OCI-LY1 (cell line): ENCODE measurements at regions not wholly inside any gene's neighbourhood (a gene's known extent, or its start where the extent isn't known, plus 50 kb on each side); places are given as distances from the start of the nearest gene placed in this dataset.

Experiments
- H2AFZ ChIP-seq: fragments of 200-600 bp; sonication (generic), shearing (Covaris generic); 2 replicates; pipeline ENCODE4 v1.6.0; 2014; ENCODE audit warnings: antibody characterized with exemption, mild to moderate bottlenecking, low read length
- H3F3A ChIP-seq: fragments of 200-600 bp; sonication (generic), shearing (Covaris generic); 2 replicates; pipeline ENCODE4 v1.6.0; 2014; ENCODE audit warnings: mild to moderate bottlenecking, antibody characterized with exemption, low read length, moderate library complexity; ENCODE audit not compliant: insufficient read depth
- H3K27ac ChIP-seq: fragments of 200-600 bp; sonication (generic); 2 replicates; pipeline ENCODE4 v1.5.1; 2014; ENCODE audit warnings: low read length, mixed run types, mild to moderate bottlenecking, low read depth; ENCODE audit not compliant: poor library complexity, severe bottlenecking
- H3K27me3 ChIP-seq: fragments of 200-600 bp; sonication (generic); 2 replicates; pipeline ENCODE4 v1.6.0; 2014; ENCODE audit warnings: antibody characterized with exemption, mild to moderate bottlenecking, low read length, moderate library complexity; ENCODE audit not compliant: insufficient read depth
- H3K36me3 ChIP-seq: fragments of 200-600 bp; sonication (generic); 2 replicates; pipeline ENCODE4 v1.6.1; 2014; ENCODE audit warnings: mild to moderate bottlenecking, antibody characterized with exemption, low read length, moderate library complexity, mixed read lengths; ENCODE audit not compliant: insufficient read depth
- H3K4me1 ChIP-seq: fragments of 200-600 bp; sonication (generic); 2 replicates; pipeline ENCODE4 v1.5.1; 2014; ENCODE audit warnings: mild to moderate bottlenecking, low read length, moderate library complexity; ENCODE audit not compliant: insufficient read depth, severe bottlenecking
- H3K4me2 ChIP-seq: fragments of 200-600 bp; sonication (generic), shearing (Covaris generic); 2 replicates; pipeline ENCODE4 v1.6.1; 2014; ENCODE audit warnings: low read length
- H3K4me3 ChIP-seq: fragments of 200-600 bp; sonication (generic); 2 replicates; pipeline ENCODE4 v1.5.1; 2014; ENCODE audit warnings: low read length, low read depth, mild to moderate bottlenecking, mixed read lengths; ENCODE audit not compliant: poor library complexity, severe bottlenecking
- H3K79me2 ChIP-seq: fragments of 200-600 bp; shearing (Covaris generic); 2 replicates; pipeline ENCODE4 v1.6.1; 2016; ENCODE audit warnings: mixed run types, low read length, mixed read lengths; ENCODE audit not compliant: insufficient read depth
- H3K9ac ChIP-seq: fragments of 200-600 bp; sonication (generic), shearing (Covaris generic); 2 replicates; pipeline ENCODE4 v1.6.1; 2014; ENCODE audit warnings: mild to moderate bottlenecking, low read length, mixed read lengths
- H3K9me2 ChIP-seq: fragments of 200-600 bp; sonication (generic), shearing (Covaris generic); 2 replicates; pipeline ENCODE4 v1.6.1; 2014; ENCODE audit warnings: low read depth, mild to moderate bottlenecking, low read length, mixed read lengths
- H3K9me3 ChIP-seq: fragments of 200-600 bp; shearing (Covaris generic); 2 replicates; pipeline ENCODE4 v1.6.1; 2014; ENCODE audit warnings: low read length, mixed read lengths
- H4K20me1 ChIP-seq: fragments of 200-600 bp; sonication (generic), shearing (Covaris generic); 2 replicates; pipeline ENCODE4 v1.6.0; 2016; ENCODE audit warnings: mild to moderate bottlenecking, low read length; ENCODE audit not compliant: insufficient read depth
- EZH2 ChIP-seq: fragments of 200-600 bp; sonication (generic), shearing (Covaris generic); IDR thresholded peaks from 2 replicates; pipeline ENCODE4 v1.8.0; 2017; ENCODE audit warnings: borderline replicate concordance, mixed run types, mild to moderate bottlenecking, antibody characterized with exemption, low read length, moderate library complexity, mixed read lengths
- TF ChIP-seq, protein P1 (sequence below): fragments of 200-600 bp; sonication (generic), shearing (Covaris generic); IDR thresholded peaks from 2 replicates; pipeline ENCODE4 v1.5.1; 2017; ENCODE audit warnings: mild to moderate bottlenecking, antibody characterized with exemption, low read length, moderate library complexity, mixed read lengths

DNA sequence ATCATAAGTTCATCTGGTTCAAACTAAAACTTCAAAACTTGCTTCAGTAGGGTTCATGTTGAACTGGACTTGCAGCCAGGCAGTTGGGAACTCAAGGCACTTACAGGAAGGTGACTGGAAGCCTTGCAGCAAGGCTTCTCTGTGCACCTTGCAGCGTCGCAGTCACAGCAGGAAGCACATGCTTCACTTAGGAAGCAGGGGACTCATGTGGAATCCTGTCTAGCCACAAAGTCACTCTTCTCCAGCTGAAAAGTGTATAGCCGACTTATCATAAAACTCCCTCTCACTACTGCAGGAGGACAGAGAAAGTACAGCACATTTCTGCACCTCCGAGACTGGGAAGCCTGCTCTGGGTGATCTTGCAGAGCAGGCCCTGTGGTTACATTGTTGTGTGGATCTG is 114.0 kb upstream of the PRB2 start:
- no peak overlapping the region for H3K27ac ChIP-seq

GRCh38 chr12:11510671-11511070 is 115.3 kb upstream of the PRB2 start:
- Histone ChIP-seq H3K4me1 (peaks cover 14% of the 10 kb centered on the region), H3K9me3 (no peaks in the 10 kb centered on the region), H3K79me2 (no peaks in the 10 kb centered on the region)

More for the DNA sequence above, 114.0 kb upstream of the PRB2 start:
- Histone ChIP-seq H3K4me3 (no peak overlapping the region), H4K20me1 (no peaks in the 10 kb centered on the region), H3K9ac (no peak overlapping the region), H3K9me2 (no peaks in the 10 kb centered on the region), H3K4me1 (peaks cover 14% of the 10 kb centered on the region), H2AFZ (no peak overlapping the region), H3K9me3 (no peaks in the 10 kb centered on the region), H3F3A (no peaks in the 10 kb centered on the region), H3K4me2 (no peak overlapping the region), H3K27me3 (no peaks in the 10 kb centered on the region), H3K79me2 (no peaks in the 10 kb centered on the region), H3K36me3 (no peaks in the 10 kb centered on the region)
- no peak for TF ChIP-seq EZH2
- TF ChIP-seq, protein P1, sequence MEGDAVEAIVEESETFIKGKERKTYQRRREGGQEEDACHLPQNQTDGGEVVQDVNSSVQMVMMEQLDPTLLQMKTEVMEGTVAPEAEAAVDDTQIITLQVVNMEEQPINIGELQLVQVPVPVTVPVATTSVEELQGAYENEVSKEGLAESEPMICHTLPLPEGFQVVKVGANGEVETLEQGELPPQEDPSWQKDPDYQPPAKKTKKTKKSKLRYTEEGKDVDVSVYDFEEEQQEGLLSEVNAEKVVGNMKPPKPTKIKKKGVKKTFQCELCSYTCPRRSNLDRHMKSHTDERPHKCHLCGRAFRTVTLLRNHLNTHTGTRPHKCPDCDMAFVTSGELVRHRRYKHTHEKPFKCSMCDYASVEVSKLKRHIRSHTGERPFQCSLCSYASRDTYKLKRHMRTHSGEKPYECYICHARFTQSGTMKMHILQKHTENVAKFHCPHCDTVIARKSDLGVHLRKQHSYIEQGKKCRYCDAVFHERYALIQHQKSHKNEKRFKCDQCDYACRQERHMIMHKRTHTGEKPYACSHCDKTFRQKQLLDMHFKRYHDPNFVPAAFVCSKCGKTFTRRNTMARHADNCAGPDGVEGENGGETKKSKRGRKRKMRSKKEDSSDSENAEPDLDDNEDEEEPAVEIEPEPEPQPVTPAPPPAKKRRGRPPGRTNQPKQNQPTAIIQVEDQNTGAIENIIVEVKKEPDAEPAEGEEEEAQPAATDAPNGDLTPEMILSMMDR = no peak

DNA sequence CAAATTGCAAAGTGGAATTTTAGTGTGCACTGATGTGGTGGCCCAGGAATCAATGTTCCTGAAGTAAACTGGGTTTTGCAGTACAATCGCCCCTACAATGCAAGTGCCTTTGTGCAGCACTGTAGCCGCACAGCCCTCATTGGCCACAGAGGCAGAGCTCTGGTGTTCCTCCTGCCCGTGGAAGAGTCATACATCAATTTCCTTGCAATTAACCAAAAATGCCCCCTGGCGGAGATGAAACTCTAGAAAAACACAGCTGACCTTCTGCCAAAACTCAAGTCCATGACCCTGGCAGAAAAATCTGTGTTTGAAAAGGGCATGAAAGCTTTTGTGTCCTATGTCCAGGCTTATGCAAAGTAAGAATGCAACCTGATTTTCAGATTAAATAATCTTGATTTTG is 117.9 kb upstream of the PRB2 start:
- Histone ChIP-seq H4K20me1 (no peaks in the 10 kb centered on the region), H3K27ac (no peak overlapping the region), H3K27me3 (no peaks in the 10 kb centered on the region), H3K36me3 (no peaks in the 10 kb centered on the region), H3K79me2 (no peaks in the 10 kb centered on the region), H3K4me2 (no peak overlapping the region), H3F3A (no peaks in the 10 kb centered on the region), H3K4me1 (peaks cover 15% of the 10 kb centered on the region), H2AFZ (no peak overlapping the region), H3K9ac (no peak overlapping the region), H3K4me3 (no peak overlapping the region), H3K9me2 (no peaks in the 10 kb centered on the region), H3K9me3 (no peaks in the 10 kb centered on the region)
- no peak for TF ChIP-seq EZH2
- TF ChIP-seq, protein P1 = peak; percentile 56

More at GRCh38 chr12:11510671-11511070, 115.3 kb upstream of the PRB2 start:
- no peaks in the 10 kb centered on the region for H3K9me2 ChIP-seq
- no peak overlapping the region for H3K27ac ChIP-seq
- H2AFZ ChIP-seq = no peak overlapping the region
- no peaks in the 10 kb centered on the region for H3K36me3 ChIP-seq
- no peak overlapping the region for H3K9ac ChIP-seq
- TF ChIP-seq, protein P1 = no peak
- no peak for TF ChIP-seq EZH2
- H3F3A ChIP-seq = no peaks in the 10 kb centered on the region
- no peaks in the 10 kb centered on the region for H3K27me3 ChIP-seq
- no peak overlapping the region for H3K4me2 ChIP-seq
- H4K20me1 ChIP-seq = no peaks in the 10 kb centered on the region
- no peak overlapping the region for H3K4me3 ChIP-seq
